GM19240 (cell line): ENCODE measurements at regions not wholly inside any gene's neighbourhood (a gene's known extent, or its start where the extent isn't known, plus 50 kb on each side); places are given as distances from the start of the nearest gene placed in this dataset.

Experiments used
- DNase-seq: peaks from one replicate; pipeline ENCODE4 v3.0.0; 2011; ENCODE audit warnings: low spot score; ENCODE audit not compliant: insufficient read length

DNA sequence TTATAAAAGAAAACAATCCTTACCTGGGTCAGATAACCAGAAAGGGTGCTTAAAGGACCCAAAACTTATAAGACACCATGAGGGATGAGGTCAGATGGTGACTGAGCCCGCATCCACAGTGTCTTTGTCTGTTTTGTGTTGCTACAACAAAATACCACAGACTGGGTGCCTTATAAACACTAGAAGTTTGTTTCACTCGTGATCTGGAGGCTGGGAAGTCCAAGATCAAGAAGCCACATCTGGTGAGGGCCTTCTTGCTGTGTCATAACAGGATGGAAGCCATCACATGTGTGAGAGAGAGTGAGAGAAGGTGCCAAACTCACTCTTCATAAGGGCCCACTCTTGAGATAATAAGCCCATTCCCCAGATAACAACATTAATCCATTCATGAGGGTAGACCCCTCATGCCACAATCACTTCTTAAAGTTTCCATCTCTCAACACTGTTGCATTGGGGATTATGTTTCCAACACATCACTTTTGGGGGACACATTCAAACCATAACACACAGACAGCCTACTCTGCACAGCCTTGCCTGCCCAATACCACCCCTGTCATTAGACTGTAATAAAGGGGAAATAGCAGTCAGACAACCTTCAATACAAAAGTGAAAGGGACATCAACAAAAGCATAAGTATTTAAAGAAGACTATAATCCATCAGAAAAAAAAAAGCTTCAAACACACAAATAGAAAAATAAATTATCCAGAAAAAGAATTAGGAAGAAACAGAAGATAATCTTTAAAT lies 249.8 kb downstream of the ANAPC1 start:
- no peak for DNase-seq

- no peak for DNase-seq
These were observed 248.9 kb downstream of the ANAPC1 start for GRCh38 chr2:111634995-111635538.

DNA sequence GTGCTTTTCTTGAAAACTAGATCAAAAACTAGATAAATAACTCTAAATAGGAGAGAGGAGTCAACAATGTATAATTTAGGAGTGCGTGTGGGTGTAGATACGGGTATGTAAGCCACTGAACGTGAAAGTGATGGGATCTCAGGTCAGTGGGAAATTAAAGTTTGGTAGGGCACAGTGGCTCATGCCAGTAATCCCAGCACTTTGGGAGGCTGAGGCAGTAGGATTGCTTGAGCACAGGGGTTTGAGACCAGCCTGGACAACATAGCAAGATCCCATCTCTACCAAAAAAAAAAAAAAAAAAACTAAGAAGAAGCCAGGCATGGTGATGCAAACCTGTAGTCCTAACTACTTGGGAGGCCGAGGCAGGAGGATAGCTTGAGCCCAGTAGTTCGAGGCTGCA lies 247.1 kb downstream of the ANAPC1 start:
- no peak for DNase-seq

DNA sequence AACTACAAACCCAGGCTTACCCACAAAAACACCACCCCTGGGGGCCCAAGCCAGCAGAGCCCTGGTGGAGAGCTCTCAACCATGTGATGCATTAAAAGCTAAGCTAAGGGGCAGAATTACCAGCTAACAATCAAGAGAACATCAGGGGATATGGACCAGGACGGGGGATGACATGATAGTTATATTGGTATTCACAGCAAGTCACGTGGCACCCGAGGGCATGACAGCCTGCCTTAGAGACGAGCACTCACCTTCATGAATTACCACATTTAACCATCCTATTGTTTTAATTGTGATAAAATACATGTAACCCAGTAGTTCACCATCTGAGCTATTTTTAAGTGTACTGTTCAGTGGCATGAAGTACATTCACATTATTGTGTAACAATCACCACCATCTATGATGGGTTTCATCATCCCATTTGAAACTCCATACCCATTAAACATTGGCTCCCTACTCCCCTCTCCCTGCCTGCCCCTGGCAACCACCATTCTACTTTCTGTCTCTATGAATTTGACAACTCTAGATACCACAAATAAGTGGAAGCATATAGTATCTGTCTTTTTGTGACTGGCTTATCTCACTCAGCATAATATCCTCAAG lies 245.6 kb downstream of the ANAPC1 start:
- DNase-seq: no peak

- DNase-seq: no peak
These were observed 243.5 kb downstream of the ANAPC1 start for GRCh38 chr2:111640480-111640879.

DNA sequence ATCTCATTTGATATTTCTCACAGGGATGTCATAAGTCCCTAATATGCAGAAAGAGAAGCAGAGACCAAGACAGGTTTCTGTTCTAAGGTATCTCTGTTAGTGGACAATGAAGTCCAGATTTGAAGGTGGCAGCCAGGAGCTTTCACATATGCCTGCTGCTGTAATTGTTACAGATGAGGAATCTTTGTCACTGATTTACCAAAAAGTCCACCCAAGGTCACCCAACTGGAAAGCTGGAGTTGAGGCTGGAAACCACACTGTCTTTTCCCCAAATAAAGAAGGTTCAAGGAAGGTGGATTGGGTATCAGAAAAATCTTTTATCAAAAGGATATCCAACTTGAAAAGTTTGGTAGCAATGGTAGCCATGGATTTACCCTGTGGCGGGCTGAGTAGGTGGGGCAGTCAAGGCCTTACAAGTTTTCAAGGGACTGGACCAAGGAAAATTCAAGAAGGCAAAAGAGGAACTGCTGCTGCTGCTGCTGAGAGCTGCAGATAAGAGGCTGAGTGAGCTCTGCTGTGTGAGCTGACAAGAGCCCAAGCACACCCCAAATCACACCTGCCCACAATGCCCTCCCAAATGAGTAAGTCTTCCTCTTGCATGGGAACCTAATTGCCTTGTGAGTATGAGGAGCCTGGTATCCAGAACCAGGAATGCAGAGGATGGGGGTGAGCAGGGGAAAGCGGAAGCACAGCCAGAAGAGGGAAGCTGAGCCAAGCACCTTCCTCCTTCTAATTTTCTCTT lies 241.2 kb downstream of the ANAPC1 start:
- no peak for DNase-seq

- no peak for DNase-seq
These were observed 240.2 kb downstream of the ANAPC1 start for GRCh38 chr2:111643759-111644158.

GRCh38 chr2:111647359-111647758 lies 236.6 kb downstream of the ANAPC1 start:
- DNase-seq: no peak

GRCh38 chr2:111652038-111652437 lies 232.0 kb downstream of the ANAPC1 start:
- DNase-seq: no peak

DNA sequence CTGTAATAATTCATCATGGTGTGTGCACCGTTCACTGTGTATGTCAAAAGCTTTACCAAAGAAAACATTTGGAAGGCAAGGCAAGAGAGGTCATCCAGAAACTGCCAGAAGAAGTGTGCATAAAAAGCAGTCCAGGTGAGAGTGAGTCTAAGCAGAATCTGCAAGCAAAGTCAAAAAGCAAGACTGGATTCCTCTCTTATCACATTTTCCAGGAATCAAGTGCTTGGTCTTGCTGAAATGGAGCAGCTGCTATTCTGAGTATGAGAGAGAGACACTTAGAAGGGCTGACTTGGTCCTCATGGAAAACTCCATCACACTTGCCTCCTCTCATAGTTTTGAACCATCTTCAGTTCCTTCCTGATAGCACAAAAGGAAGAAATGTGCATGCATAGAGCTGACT lies 231.3 kb downstream of the ANAPC1 start:
- DNase-seq: no peak

DNA sequence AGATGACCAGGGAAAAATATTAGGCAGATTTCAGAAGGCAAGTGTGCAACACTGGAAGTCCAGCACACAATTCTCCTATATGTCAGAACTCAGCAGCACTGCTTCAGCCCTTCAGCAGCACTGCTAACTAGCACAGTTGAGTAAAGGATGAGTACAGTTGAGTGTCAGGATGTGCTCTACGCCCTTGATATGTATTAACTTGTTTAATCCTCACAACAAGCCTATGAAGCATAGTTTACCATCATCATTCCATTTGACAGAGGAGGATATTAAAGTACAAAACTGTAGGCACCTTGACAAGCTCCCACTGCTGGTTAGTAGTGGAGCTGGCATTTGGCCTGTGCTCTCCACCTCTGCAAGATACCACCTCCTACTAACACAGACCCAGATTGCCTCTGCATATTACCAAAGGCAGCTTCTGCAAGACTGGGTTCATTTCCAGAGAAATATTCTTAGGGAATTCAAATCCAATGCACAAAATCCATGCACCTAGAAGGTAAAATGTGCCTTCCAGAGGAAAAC lies 230.8 kb downstream of the ANAPC1 start:
- DNase-seq: no peak

DNA sequence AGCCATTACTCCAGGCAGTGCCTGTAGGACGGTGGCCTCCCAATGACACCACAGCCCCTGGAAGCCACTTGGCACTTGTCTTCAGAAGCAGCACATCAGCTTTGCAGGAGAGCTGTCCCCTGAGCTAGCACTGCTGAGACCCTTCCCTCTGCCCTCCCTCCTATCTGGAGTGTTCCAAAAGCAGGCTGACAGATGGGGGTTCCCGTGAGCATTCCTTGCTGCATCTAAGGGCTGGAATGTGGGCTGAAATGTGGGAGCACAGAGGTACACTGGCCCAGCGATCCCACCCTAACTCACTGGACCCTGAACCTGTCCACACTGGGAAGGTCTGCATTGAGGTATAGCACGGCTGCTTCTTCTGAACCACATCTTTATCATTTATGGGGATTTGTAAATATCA lies 230.1 kb downstream of the ANAPC1 start:
- no peak for DNase-seq

DNA sequence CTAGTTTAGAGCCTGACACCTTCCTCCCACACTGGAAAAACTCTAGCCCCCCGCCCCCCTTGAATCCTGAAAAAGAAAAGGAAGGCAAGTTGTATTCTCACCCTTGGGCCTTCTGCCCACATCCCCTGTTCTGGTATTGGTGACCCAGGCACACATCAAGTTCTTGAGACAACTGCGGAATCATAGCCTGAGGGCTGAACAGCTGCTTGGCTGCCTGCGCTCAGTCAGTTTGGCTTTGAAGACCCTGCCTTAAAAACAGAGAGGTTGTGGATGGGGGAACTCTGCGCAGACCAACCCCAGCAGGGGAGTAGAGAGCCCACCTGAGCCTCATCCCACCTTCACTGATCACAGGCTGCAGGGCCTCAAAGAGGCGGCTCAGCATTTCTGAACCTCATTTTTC lies 229.2 kb downstream of the ANAPC1 start:
- no peak for DNase-seq

DNA sequence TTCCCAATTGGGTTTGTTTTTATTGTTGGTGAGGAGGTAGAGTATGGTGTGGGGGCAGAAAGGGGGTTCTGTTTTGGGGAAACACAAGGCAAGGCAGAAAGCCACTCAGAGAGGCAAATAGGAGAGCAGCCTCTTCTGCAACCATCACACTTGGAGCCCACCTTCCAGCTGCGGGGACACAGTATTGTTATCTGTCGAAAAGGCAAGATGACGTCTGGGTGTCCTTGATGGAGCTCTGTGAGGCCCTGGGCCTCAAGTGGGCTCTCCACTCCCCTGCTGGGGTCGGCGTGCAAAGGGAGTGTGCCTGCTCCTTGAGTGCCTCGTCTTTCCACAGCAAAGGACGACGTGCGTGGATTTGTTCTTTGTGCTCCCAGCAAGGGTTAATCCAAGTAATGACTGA lies 227.6 kb downstream of the ANAPC1 start:
- no peak for DNase-seq

DNA sequence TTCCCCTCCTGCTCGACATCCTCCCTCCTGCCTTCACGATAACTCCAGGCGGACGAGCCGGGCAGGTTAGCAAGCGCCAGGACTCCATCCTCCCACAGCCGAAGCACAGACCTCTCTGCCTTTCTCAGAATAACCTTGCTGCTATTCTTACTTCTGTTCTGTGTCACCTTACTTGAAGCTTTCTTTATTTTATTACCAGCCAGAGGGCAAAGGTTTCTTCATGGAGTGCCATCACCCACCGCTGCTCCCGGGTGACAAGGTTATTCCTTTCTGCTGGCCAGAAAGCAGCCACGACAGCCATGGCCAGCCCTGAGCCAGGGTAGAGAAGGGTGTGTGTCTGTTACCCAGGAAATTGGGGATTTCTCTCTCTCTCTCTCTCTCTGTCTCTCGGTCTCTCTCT lies 227.1 kb downstream of the ANAPC1 start:
- no peak for DNase-seq

GRCh38 chr2:111657351-111657975 lies 226.5 kb downstream of the ANAPC1 start:
- no peak for DNase-seq

DNA sequence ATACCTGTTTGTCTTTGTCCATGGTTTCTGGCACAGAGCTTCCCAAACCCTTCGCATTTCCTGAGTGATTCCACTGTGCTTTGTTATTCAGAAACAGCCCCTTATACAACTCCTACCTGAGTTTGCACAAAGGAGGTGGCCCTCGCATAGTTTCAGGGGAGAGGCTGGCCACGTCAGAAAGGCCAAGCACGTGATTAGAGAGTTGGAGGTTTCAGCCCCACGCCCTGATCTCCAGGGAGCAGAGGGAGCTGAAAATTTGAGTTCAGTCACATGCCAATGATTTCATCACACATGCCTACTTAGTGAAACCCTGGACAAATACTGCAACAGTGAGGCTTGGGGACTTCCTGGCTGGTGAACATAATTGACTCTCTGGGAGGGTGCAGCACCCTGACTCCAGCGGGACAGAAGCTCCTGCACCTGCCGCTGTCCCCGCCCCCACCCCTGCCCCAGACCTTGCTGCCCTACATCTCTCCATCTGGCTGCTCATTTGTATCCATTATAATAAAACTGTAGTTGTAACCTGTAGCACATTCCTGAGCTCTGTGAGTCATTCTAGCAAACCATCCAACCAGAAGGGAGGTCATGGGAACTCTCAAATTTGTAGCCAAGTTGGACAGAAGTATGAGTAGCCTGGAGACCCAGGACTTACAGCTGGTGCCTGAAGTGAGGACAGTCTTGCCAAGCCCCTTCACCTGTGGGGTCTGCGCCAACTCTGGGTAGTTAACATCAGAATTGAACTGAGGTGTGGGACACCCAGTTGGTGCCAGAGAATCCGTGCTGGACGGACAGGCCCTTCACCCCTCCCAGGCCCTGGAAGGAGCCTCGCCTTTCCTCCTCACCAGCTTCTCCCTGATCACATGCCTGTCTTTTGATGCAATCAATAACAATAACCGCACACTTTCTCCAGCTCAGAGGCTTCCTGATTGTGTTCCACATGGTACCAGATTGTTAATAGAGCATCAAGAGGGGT lies 224.3 kb downstream of the ANAPC1 start:
- DNase-seq: no peak

DNA sequence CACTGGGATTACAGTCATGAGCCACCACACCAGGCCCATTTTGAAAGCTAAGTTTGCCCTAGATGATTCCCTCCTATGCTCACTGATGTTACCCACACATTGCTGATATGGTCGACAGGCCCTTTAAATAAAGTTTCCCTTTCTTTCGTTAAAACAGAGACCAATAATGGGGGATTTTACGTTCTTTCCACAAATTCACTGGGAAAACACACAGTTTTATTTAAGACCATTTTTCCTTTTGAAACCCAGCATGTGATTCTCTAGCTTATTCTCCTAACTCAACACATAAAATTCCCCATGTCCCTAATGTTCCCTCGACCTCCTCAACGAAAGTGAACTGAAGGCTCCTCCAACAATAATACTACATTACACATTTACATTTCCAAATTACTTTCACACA lies 223.2 kb downstream of the ANAPC1 start:
- no peak for DNase-seq

- DNase-seq: no peak
These were observed 222.6 kb downstream of the ANAPC1 start for GRCh38 chr2:111661286-111661940.
